ENCODE measurements at regions not wholly inside any gene's neighbourhood (a gene's known extent, or its start where the extent isn't known, plus 50 kb on each side); places are given as distances from the start of the nearest gene placed in this dataset.

DNA sequence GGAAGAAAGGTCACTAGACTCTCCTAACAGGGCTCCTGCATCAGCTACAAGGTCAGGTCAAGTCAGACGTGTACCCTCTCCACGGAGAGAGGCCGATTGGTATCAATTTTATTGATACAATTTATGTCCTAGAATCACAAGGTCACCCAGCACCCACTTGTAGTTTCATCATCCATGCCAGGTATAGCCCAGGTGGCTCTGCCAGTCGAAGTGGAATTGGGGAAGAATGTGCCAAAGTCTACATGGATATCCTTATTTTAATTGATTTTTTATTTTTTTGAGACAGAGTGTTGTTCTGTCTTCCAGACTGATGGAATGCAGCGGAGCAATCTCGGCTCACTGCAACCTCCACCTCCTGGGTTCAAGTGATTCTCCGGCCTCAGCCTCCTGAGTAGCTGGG, 334.1 kb downstream of the SHANK2 start:
- no peaks in the 10 kb centered on the region for H3K27me3 ChIP-seq (ENCODE audit: control insufficient read depth, insufficient read depth, low read length)
- no peaks in the 10 kb centered on the region for H3K36me3 ChIP-seq (ENCODE audit: control insufficient read depth, insufficient read depth, low read length)
- H3K4me1 ChIP-seq (ENCODE audit: control insufficient read depth, insufficient read depth, low read length), result peaks cover 6% of the 10 kb centered on the region; the same call in 1 of the 2 replicates
- peaks cover 17% of the 10 kb centered on the region for H3K9me3 ChIP-seq (ENCODE audit: control insufficient read depth, insufficient read depth, low read depth, low read length)
- H3K4me3 ChIP-seq (ENCODE audit: low read depth, low read length), result no peak overlapping the region
- H3K27ac ChIP-seq (ENCODE audit: low read depth, low read length), result no peak overlapping the region
- no peak overlapping the region for H3K9ac ChIP-seq (ENCODE audit: low read length)

DNA sequence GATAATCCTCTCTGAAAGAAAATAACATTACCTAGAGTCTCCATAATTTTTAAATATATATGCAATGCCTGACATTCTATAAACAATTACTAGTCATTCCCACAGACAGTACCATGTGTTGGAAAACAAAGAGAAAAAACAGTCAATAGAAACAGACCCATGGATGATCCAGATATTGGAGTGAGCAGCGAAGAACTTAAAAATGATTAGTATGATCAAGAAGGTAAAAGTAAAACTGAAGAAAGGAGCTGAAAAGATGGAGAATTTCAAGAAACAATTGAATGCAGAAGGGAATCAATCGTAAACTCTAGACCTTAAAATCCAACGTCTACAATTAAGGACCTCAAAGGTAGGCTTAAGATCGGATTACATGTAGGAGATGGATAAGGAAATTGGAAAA, 330.6 kb downstream of the SHANK2 start:
- Histone ChIP-seq H3K4me3 (ENCODE audit: low read depth, low read length) (no peak overlapping the region), H3K36me3 (ENCODE audit: control insufficient read depth, insufficient read depth, low read length) (no peaks in the 10 kb centered on the region), H3K27me3 (ENCODE audit: control insufficient read depth, insufficient read depth, low read length) (no peaks in the 10 kb centered on the region), H3K9ac (ENCODE audit: low read length) (no peak overlapping the region), H3K4me1 (ENCODE audit: control insufficient read depth, insufficient read depth, low read length) (no peaks in the 10 kb centered on the region), H3K9me3 (ENCODE audit: control insufficient read depth, insufficient read depth, low read depth, low read length) (peaks cover 17% of the 10 kb centered on the region), H3K27ac (ENCODE audit: low read depth, low read length) (no peak overlapping the region)

DNA sequence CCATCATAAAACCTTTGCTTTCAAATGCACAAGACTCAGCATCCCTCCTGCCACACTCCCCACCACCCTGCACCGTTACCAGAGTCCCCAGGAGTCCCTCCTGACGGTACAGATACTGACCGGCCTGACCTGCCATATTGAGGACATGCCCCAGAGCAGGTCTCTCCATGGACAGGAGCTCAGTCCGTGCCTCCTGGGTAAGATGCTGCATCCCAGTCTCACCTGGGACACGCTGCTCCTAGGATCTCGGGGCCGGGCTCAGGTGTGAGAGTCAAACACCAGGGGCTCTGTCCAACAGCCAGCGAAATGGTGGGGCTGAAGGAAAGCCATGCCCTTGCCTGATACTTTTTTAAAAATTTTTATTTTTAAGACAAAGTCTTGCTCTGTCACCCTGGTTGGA, 328.3 kb downstream of the SHANK2 start:
- Histone ChIP-seq H3K4me1 (ENCODE audit: control insufficient read depth, insufficient read depth, low read length) (no peaks in the 10 kb centered on the region), H3K9me3 (ENCODE audit: control insufficient read depth, insufficient read depth, low read depth, low read length) (peaks cover 17% of the 10 kb centered on the region), H3K9ac (ENCODE audit: low read length) (no peak overlapping the region), H3K27me3 (ENCODE audit: control insufficient read depth, insufficient read depth, low read length) (no peaks in the 10 kb centered on the region), H3K36me3 (ENCODE audit: control insufficient read depth, insufficient read depth, low read length) (no peaks in the 10 kb centered on the region), H3K4me3 (ENCODE audit: low read depth, low read length) (no peak overlapping the region), H3K27ac (ENCODE audit: low read depth, low read length) (no peak overlapping the region)

- Histone ChIP-seq H3K9me3 (ENCODE audit: control insufficient read depth, insufficient read depth, low read depth, low read length) (peaks cover 20% of the 10 kb centered on the region), H3K27ac (ENCODE audit: low read depth, low read length) (no peak overlapping the region), H3K27me3 (ENCODE audit: control insufficient read depth, insufficient read depth, low read length) (no peaks in the 10 kb centered on the region), H3K9ac (ENCODE audit: low read length) (no peak overlapping the region), H3K4me1 (ENCODE audit: control insufficient read depth, insufficient read depth, low read length) (no peaks in the 10 kb centered on the region), H3K4me3 (ENCODE audit: low read depth, low read length) (no peak overlapping the region), H3K36me3 (ENCODE audit: control insufficient read depth, insufficient read depth, low read length) (no peaks in the 10 kb centered on the region)
Measured at GRCh38 chr11:70925238-70925637, 327.1 kb downstream of the SHANK2 start.

- Histone ChIP-seq H3K9ac (ENCODE audit: low read length) (no peak overlapping the region), H3K9me3 (ENCODE audit: control insufficient read depth, insufficient read depth, low read depth, low read length) (peaks cover 12% of the 10 kb centered on the region), H3K36me3 (ENCODE audit: control insufficient read depth, insufficient read depth, low read length) (no peaks in the 10 kb centered on the region), H3K4me1 (ENCODE audit: control insufficient read depth, insufficient read depth, low read length) (no peaks in the 10 kb centered on the region), H3K27ac (ENCODE audit: low read depth, low read length) (no peak overlapping the region), H3K4me3 (ENCODE audit: low read depth, low read length) (no peak overlapping the region), H3K27me3 (ENCODE audit: control insufficient read depth, insufficient read depth, low read length) (no peaks in the 10 kb centered on the region)
Measured at GRCh38 chr11:70926543-70927201, 325.7 kb downstream of the SHANK2 start.

DNA sequence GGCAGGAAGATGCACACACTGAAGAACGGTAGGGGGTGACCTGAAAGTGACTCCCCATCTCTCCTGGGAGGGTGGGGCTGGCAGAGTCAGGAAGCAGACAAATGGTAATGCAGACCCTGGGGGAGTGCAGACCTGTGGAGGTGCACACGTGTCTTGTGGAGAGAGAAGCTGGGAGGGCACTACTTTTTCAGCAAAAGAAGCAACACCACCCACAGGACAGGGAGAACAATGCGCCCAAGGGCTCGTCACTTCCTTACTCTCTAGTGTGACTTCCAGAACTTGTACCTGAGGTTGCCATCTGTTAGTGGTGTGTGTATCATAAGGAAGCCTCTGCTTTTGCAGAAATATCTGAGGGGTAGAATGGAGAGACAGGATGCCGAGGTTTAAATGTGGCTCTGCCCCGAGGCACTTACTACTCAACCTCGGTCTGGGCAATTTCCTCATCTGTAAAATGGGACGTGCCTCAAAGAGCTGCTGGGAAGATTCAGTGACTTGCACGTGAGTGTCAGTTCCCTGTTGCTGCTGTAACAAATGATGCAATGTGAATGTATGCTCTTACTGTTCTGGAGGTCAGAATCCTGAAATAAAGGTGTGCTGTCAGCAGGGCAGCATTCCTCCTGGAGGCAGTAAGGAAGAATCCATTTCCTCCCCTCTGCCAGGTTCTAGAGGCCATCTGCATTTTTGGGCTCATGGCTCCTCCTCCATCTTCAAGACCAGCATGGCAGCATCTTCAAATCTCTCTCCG, 323.4 kb downstream of the SHANK2 start:
- Histone ChIP-seq H3K27me3 (ENCODE audit: control insufficient read depth, insufficient read depth, low read length) (no peaks in the 10 kb centered on the region), H3K9me3 (ENCODE audit: control insufficient read depth, insufficient read depth, low read depth, low read length) (peaks cover 7% of the 10 kb centered on the region), H3K4me1 (ENCODE audit: control insufficient read depth, insufficient read depth, low read length) (no peaks in the 10 kb centered on the region), H3K27ac (ENCODE audit: low read depth, low read length) (no peak overlapping the region), H3K36me3 (ENCODE audit: control insufficient read depth, insufficient read depth, low read length) (no peaks in the 10 kb centered on the region), H3K9ac (ENCODE audit: low read length) (no peak overlapping the region), H3K4me3 (ENCODE audit: low read depth, low read length) (no peak overlapping the region)

- Histone ChIP-seq H3K4me3 (ENCODE audit: low read depth, low read length) (no peak overlapping the region), H3K9me3 (ENCODE audit: control insufficient read depth, insufficient read depth, low read depth, low read length) (peaks cover 7% of the 10 kb centered on the region), H3K27me3 (ENCODE audit: control insufficient read depth, insufficient read depth, low read length) (no peaks in the 10 kb centered on the region), H3K27ac (ENCODE audit: low read depth, low read length) (no peak overlapping the region), H3K4me1 (ENCODE audit: control insufficient read depth, insufficient read depth, low read length) (no peaks in the 10 kb centered on the region), H3K36me3 (ENCODE audit: control insufficient read depth, insufficient read depth, low read length) (no peaks in the 10 kb centered on the region), H3K9ac (ENCODE audit: low read length) (no peak overlapping the region)
Measured at GRCh38 chr11:70930215-70930614, 322.2 kb downstream of the SHANK2 start.

GRCh38 chr11:70931430-70931829, 320.9 kb downstream of the SHANK2 start:
- no peaks in the 10 kb centered on the region for H3K36me3 ChIP-seq (ENCODE audit: control insufficient read depth, insufficient read depth, low read length)
- peaks cover 7% of the 10 kb centered on the region for H3K9me3 ChIP-seq (ENCODE audit: control insufficient read depth, insufficient read depth, low read depth, low read length)
- H3K4me3 ChIP-seq (ENCODE audit: low read depth, low read length), result no peak overlapping the region

DNA sequence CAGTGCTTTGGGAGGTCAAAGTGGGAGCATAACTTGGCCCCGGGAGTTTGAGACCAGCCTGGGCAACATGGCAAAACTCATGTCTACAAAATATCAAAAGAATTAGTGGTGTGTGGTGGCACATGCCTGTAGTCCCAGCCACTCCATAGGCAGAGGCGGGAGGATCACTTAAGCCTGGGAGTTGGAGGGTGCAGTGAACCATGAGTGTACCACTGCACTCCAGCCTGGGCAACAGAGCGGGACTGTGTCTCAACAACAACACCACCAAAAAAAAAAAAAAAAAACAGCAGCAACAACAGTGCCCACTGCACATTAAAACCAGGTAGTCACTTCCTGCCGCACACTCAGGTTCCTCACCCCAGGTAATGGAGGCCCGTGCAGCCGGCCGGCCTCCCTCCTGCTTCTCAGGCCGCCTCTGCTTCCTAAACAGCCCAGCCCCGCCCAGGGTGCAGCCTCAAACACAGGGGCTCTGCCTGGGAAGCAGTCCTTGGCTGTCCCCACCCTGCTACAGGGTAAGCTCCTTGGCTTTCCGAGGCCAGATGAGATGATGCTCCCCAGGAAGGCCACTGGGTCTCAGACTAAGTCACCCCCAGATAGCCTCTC, 318.3 kb downstream of the SHANK2 start:
- Histone ChIP-seq H3K36me3 (ENCODE audit: control insufficient read depth, insufficient read depth, low read length) (no peaks in the 10 kb centered on the region), H3K9me3 (ENCODE audit: control insufficient read depth, insufficient read depth, low read depth, low read length) (peaks cover 7% of the 10 kb centered on the region), H3K4me3 (ENCODE audit: low read depth, low read length) (no peak overlapping the region), H3K9ac (ENCODE audit: low read length) (no peak overlapping the region), H3K27ac (ENCODE audit: low read depth, low read length) (no peak overlapping the region), H3K27me3 (ENCODE audit: control insufficient read depth, insufficient read depth, low read length) (no peaks in the 10 kb centered on the region), H3K4me1 (ENCODE audit: control insufficient read depth, insufficient read depth, low read length) (no peaks in the 10 kb centered on the region)

More at GRCh38 chr11:70931430-70931829, 320.9 kb downstream of the SHANK2 start:
- no peaks in the 10 kb centered on the region for H3K27me3 ChIP-seq (ENCODE audit: control insufficient read depth, insufficient read depth, low read length)
- no peak overlapping the region for H3K27ac ChIP-seq (ENCODE audit: low read depth, low read length)
- no peaks in the 10 kb centered on the region for H3K4me1 ChIP-seq (ENCODE audit: control insufficient read depth, insufficient read depth, low read length)
- H3K9ac ChIP-seq (ENCODE audit: low read length), result no peak overlapping the region

DNA sequence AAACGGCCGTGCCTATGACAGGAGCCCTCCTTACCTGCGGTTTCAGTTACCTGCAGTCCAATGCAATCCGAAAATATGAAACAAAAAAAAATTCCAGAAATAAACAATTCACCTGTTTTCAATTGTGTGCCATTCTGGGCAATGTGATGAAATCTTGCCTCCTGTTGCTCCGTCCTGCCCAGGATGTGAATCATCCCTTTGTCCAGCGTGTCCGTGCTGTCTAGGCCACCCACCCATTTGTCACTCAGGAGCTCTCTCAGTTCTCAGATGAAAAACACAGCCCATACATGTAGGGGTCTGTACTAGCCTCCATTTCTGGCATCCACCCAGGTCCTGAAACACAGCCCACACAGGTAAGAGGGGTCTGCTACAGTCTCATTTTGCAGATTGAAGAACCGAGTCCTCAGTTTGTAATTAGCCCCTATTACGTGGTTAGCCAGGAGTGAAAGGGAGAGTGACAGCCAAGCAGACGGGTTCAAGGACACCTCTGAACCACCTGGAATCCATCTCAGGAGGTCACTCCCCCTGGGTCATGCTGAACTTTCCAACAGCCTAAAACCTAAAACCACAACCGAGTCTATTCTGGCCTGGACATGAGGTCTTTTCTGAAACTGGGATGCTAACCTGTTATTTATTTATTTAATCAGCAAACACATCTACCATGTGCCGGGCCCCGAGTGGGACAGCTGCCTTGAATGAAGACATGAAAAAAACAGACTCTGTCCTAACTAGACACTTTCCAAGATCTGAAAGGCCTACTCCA, 317.2 kb downstream of the SHANK2 start:
- H3K36me3 ChIP-seq (ENCODE audit: control insufficient read depth, insufficient read depth, low read length), result no peaks in the 10 kb centered on the region
- no peak overlapping the region for H3K9ac ChIP-seq (ENCODE audit: low read length)
- no peak overlapping the region for H3K27ac ChIP-seq (ENCODE audit: low read depth, low read length)
- H3K9me3 ChIP-seq (ENCODE audit: control insufficient read depth, insufficient read depth, low read depth, low read length), result peaks cover 4% of the 10 kb centered on the region
- no peaks in the 10 kb centered on the region for H3K27me3 ChIP-seq (ENCODE audit: control insufficient read depth, insufficient read depth, low read length)
- H3K4me1 ChIP-seq (ENCODE audit: control insufficient read depth, insufficient read depth, low read length), result no peaks in the 10 kb centered on the region
- H3K4me3 ChIP-seq (ENCODE audit: low read depth, low read length), result no peak overlapping the region

All from HUES6 (cell line).